Stimulated activated CD4-positive, alpha-beta T cell treated with anti-CD3 and anti-CD28 coated beads, Interleukin-2, amount 100 ng/mL, for 48 hours (primary cell): ENCODE measurements at regions not wholly inside any gene's neighbourhood (a gene's known extent, or its start where the extent isn't known, plus 50 kb on each side); places are given as distances from the start of the nearest gene placed in this dataset.

ENCODE experiments used
- DNase-seq, 2 donors: peaks; one replicate each; pipeline ENCODE4 v3.0.0-alpha.2; 2020

DNA sequence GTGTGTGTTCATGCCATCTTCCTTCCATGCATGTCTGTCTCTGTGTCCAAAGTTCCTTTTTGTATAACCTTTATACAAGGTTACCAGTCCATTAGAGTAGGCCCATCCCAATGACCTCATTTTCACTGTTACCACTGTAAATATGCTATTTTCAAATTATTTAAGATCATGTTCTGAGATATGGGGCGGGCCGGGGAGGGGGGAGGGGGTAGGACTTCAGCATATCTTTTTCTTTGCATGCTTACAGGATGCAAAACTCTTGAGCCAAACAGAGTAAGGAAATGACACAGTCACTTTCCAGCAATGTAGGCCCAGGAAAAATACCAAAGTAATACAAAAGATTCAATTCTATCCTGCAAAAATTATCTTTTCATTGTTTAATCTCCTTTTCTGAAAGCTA is 124.1 kb upstream of the HNRNPA3 start:
- no peak for DNase-seq

- DNase-seq = no peak
Measured at GRCh38 chr2:177090967-177091366, 121.6 kb upstream of the HNRNPA3 start.

DNA sequence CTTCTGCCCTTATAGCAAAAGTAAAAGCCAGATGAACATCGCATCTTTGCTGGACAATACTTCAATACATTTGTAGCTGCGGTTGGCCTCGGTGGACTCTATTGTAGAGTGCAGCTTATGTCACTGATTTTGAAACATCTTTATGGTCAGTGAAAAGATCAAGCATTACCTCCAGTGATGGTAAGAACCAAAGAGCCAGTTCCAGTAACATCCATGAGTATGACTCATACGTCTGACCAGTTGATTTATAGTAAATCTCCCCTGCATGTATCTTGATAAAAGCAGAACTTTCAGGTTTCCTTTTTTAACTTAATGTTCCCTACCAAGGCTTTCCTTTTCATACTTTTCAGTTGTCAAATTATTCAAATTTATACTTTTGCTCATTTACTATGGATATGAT is 119.2 kb upstream of the HNRNPA3 start:
- DNase-seq = no peak

- no peak for DNase-seq
Measured at GRCh38 chr2:177098001-177098613, 114.5 kb upstream of the HNRNPA3 start.

DNA sequence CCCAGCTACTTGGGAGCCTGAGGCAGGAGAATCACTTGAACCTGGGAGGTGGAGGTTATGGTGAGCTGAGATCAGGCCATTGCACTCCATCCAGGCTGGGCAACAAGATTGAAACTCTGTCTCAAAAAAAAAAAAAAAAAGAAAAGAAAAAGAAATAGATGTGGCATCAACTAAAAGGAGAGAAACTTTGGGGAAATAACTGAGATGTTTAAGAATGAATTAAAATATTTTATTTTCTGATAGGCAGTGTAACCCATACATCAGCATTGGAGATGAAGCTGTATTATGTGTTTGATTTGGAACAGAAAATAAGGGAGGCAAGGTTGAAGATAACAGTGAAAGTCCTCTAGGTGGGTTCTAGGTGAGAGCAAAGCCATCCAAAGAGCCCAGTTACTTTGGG is 110.7 kb upstream of the HNRNPA3 start:
- DNase-seq = no peak

DNA sequence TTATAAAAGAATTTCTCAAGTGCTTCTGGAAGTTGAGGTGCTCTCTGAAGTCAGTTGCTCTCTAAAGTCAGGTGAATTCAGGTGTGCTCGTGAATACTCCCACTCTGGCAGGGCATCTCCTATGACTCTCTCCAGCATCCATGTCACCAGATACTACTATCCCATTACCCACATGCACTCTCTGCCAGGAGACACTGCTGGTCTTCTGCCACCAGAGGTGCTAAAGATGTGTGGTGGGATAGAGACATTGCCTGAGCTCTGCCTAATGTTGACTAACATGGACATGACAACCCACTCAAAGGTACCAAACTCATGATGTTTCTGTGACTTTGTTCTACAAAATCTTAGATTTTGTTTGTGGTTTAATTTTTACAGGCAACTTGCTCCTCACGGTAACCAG is 106.4 kb upstream of the HNRNPA3 start:
- no peak for DNase-seq

GRCh38 chr2:177108890-177109289 is 103.7 kb upstream of the HNRNPA3 start:
- no peak for DNase-seq

- no peak for DNase-seq
Measured at GRCh38 chr2:177114712-177115111, 97.9 kb upstream of the HNRNPA3 start.

DNA sequence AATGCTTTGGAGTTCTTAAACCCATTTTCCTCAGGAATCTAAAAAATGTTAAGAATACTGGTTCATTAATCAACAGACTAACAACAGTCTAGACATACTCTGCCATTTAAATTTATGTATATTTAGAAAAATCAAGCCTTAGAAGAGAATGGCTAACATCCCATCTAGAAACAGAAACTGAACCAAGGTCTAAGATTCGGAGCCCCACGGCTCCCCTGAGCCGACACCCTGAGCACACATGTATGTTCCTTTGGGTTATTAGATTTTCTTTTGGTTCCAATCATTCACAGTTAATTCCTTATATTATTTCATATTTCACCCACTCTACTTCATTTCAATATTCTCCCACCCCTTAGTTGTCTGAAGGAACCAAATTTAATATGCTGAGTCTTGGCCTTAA is 94.8 kb upstream of the HNRNPA3 start:
- DNase-seq = no peak

DNA sequence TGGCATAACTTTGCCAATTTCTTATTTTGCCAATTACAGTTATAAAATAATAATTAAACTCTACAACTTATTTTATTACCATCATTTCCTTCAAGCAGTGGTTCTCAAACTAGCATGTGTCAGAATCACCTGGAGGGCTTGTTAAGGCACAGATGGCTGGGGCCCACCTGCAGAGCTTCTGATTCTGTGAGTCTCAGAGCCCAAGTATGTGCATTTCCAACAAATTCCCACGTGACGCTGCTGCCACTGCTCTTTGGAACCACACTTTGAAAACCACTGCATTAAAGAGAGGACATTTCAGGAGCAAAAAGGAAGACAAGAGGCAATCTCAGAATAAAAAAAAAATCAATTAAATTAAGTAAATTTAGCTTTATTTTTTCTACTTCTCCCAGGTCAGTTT is 94.0 kb upstream of the HNRNPA3 start:
- DNase-seq = no peak

- no peak for DNase-seq
Measured at GRCh38 chr2:177119099-177119498, 93.5 kb upstream of the HNRNPA3 start.

GRCh38 chr2:177123048-177123447 is 89.5 kb upstream of the HNRNPA3 start:
- no peak for DNase-seq

DNA sequence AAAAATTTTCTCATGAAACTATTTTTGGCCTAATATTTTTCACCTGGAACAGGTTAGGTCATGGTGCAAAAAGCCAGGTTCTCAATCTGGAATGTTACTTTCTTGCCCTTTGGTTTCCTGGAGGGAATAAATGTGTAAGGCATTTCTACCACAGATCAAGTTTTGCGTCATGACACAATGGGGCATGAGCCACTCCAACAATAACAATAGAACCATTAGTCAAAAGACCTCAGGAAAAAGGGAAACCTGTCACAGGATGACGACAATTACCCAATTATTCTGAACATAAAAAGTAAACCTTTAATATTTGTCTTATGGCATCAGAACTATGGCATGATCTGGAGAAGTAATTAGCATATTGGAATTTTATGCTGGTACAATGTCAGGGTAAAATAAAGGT is 88.2 kb upstream of the HNRNPA3 start:
- no peak for DNase-seq

GRCh38 chr2:177127821-177128220 is 84.8 kb upstream of the HNRNPA3 start:
- no peak for DNase-seq

DNA sequence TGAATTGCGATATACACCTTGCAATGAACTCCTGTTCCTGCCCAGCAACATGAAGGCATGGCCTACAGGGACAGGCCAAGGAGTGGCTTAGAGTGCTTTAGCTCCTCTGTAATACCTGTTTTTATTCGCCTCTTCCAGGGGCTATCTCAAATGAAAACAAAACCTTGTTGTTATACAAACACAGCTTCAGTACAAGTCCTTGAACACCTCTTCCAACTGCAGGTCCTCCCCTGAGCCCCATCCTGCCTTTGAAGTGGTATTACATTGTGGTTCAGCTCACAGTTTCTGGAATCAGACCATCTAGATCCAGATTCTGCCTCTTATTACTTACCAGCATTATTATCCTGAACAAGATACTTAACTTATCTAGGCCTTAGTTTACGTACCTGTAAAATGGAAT is 83.0 kb upstream of the HNRNPA3 start:
- DNase-seq = no peak

GRCh38 chr2:177131858-177132257 is 80.7 kb upstream of the HNRNPA3 start:
- no peak for DNase-seq

GRCh38 chr2:177138823-177139222 is 73.8 kb upstream of the HNRNPA3 start:
- DNase-seq = no peak

DNA sequence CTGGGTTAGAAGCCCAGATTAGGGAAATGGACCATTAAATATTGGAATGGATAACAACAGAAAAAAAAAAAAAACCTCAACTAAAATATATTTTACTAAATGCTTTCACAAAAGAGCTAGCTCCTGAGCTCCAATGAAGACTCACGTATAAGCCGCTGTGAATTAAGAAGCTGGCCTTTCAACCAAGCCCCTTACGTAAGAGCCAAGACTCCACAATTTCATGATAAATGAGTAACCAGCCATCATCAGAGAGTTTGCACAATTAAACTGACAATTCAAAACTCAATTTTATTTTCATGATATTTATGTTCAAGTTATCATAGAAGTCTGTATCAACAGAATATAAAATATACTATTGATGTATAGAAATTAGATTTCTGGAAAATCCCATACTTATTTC is 70.7 kb upstream of the HNRNPA3 start:
- DNase-seq = no peak

GRCh38 chr2:177143444-177143843 is 69.2 kb upstream of the HNRNPA3 start:
- DNase-seq = no peak

DNA sequence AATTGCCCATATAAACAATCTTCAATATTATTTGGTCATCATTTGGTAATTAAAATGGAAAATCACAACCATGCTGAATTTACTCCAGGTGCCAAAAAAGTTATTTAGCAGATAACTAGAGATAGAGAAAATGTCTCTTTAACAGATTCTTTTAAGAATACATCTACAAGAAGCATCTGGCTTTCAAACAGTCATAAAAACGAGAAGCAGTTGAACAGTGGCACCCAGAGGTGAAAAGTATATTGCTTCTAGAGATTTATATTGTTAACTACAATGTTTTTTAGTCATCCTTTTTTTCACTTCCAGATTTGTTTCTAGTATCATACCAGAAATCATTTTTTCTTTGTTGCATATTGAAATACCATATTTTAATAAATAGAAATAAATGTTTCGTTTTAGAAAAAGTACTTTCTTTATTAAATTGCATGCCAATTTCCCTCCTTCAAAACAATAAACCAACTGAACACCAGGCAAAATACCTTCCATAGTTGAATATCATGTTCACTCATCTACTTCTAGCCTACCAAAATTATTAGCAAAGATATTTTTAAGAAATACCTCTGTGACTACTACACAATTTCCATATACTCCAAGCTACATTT is 65.4 kb upstream of the HNRNPA3 start:
- DNase-seq = no peak

DNA sequence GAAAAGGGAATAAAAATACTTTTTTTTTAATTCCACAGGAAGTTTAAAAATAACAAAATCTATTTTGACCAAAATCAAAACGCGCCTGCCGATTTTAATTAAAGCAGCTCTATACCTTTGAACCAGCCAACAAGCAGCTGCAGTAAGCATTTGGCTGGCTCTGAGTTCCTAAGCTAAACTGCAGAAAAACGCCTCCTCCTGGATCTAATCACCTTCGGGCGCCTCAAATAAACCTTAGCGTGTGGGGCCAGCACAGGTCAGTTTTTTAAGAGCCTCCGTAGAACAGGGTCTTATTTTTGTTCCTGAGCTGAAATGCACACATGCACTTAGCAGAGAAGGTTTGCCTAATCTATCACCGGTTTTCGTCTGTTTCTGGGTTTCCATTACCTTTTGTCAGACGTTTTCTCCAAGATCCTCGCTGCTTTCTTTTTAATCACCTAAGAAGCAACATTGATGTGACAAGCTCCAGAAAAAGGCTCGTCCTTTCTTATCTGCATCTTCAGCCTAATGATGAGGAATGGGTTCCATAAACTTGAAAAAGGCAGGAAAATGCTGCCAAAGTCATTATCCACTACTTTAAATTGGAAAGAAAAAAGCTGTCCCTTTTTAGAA is 64.7 kb upstream of the HNRNPA3 start:
- DNase-seq = no peak

- peak; percentile 78 to 79 for DNase-seq
Measured at GRCh38 chr2:177148477-177149154, 64.0 kb upstream of the HNRNPA3 start.

GRCh38 chr2:177149155-177149503 is 63.5 kb upstream of the HNRNPA3 start:
- DNase-seq = no peak

DNA sequence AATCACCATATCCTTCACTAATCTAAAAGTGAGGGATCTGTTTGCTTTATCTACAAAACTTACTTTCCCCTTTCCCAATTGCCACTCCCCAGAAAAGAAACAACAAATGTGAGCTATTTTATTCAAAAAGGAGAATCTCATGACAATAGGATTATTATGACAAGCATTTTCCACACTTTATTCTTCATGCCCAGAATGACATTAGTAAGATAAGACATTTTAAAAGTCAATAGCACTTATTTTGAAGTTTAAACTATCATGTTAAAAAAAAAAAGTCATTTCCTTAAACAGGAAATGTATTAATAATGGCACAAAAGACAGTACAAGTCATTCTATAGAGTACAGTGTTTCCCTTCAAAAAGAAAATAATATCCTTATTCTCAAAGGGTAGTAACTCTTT is 58.8 kb upstream of the HNRNPA3 start:
- DNase-seq = no peak
